Mucosa of descending colon (tissue), 3 donors: ENCODE measurements at regions not wholly inside any gene's neighbourhood (a gene's known extent, or its start where the extent isn't known, plus 50 kb on each side); places are given as distances from the start of the nearest gene placed in this dataset.

Experiments used
- ATAC-seq: fragments of 200-7000 bp; cut with Tn5 transposase; one replicate; pipeline ENCODE4 v1.9.1; 2020; ENCODE audit warnings: mild to moderate bottlenecking, moderate library complexity
- DNase-seq, 3 donors: peaks; one replicate each; pipeline ENCODE4 v3.0.0-alpha.2; 2020
- H3K36me3 ChIP-seq: fragments of 200-600 bp; one replicate; pipeline ENCODE4 v1.8.0; 2021; ENCODE audit warnings: low read depth, mild to moderate bottlenecking
- H3K4me1 ChIP-seq: fragments of 200-600 bp; one replicate; pipeline ENCODE4 v1.8.0; 2021; ENCODE audit warnings: low read depth, mild to moderate bottlenecking
- H3K4me3 ChIP-seq: fragments of 200-600 bp; one replicate; pipeline ENCODE4 v1.8.0; 2021; ENCODE audit warnings: mild to moderate bottlenecking
- H3K9me3 ChIP-seq: fragments of 200-600 bp; one replicate; pipeline ENCODE4 v1.8.0; 2021; ENCODE audit warnings: mild to moderate bottlenecking
- intact Hi-C, 2 donors: fragments of 100-400 bp; cut with DNase I in 1 of 2; cut with micrococcal nuclease in 1 of 2; formaldehyde crosslinking; loops; one replicate each; pipeline versions ENCODE4 v1.11.0 to v1.11.1; 2022; cut with DNase I, micrococcal nuclease
- TF ChIP-seq, protein P1 (sequence below): fragments of 200-600 bp; IDR thresholded peaks from one replicate; pipeline ENCODE4 v1.8.0; 2022; ENCODE audit warnings: antibody characterized with exemption, mild to moderate bottlenecking
- donor health status: DM: no; HTN: no; CAD: no; lungs with moderate emphysema.
- donor health status: DM: no; HTN: no; CAD: no.
- donor health status: DM: no; HTN: yes; CAD: no.

DNA sequence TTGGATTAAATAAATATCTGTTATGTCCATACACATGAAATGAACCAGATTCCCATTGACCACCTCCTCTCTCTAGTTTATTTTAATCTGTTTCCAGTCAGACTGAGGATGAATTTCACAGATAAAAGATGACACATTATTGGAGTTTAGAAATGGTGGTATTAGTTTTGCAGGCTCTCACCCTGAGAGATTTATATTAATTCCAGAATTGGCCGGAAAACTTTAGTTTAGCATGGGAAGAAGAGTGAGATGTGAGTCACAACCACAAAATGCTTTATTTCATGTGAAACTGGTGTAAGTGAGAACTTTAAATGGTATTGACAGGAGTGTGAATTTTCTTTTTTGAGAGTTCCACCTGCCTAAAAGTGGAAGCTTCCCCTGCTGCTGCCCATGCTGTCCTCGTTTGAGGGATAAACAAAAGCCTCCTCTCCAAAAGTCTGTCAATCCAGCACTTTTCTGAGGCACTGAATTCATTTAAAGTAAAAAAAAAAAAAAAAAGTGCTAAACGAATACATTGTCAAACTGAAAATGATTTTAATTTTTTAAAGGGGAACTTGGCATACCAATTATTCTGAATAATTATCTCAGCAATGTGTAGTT, 65.1 kb upstream of the EPHA3 start:
- no peak for ATAC-seq
- TF ChIP-seq, protein P1, sequence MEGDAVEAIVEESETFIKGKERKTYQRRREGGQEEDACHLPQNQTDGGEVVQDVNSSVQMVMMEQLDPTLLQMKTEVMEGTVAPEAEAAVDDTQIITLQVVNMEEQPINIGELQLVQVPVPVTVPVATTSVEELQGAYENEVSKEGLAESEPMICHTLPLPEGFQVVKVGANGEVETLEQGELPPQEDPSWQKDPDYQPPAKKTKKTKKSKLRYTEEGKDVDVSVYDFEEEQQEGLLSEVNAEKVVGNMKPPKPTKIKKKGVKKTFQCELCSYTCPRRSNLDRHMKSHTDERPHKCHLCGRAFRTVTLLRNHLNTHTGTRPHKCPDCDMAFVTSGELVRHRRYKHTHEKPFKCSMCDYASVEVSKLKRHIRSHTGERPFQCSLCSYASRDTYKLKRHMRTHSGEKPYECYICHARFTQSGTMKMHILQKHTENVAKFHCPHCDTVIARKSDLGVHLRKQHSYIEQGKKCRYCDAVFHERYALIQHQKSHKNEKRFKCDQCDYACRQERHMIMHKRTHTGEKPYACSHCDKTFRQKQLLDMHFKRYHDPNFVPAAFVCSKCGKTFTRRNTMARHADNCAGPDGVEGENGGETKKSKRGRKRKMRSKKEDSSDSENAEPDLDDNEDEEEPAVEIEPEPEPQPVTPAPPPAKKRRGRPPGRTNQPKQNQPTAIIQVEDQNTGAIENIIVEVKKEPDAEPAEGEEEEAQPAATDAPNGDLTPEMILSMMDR = no peak
- Histone ChIP-seq H3K36me3 (no peaks in the 10 kb centered on the region), H3K4me1 (no peaks in the 10 kb centered on the region), H3K9me3 (no peaks in the 10 kb centered on the region), H3K4me3 (no peak overlapping the region)
- no peak for DNase-seq
- intact Hi-C loops = no loop called here

DNA sequence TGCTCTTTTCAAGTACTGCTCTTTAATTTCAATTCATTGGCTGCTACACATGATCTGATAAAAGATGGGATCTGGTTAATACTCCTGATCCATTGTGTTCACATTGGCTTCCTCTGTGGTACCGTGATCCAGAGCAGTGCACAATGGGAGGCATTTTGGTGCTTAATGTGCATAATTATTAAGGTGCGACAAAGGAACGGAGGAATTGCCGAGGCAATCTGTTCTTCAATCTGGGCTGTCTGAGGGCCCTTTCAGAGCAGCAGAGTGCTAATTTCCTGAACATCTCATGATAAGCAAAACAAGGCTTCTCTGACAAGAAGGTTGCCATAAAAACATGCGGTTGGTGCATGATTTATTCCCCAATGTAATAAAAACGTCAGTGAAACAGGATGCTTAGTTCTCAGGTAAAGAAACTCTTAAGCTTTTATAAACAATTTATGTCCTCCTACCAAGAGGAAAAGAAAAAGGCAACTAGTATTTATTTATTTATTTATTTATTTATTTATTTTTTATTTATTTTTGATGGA, 64.0 kb upstream of the EPHA3 start:
- ATAC-seq (no peak), DNase-seq (no peak)
- no peaks in the 10 kb centered on the region for H3K9me3 ChIP-seq
- TF ChIP-seq, protein P1 = no peak
- H3K4me1 ChIP-seq = no peaks in the 10 kb centered on the region
- no peak overlapping the region for H3K4me3 ChIP-seq
- intact Hi-C loops = no loop called here
- no peaks in the 10 kb centered on the region for H3K36me3 ChIP-seq

DNA sequence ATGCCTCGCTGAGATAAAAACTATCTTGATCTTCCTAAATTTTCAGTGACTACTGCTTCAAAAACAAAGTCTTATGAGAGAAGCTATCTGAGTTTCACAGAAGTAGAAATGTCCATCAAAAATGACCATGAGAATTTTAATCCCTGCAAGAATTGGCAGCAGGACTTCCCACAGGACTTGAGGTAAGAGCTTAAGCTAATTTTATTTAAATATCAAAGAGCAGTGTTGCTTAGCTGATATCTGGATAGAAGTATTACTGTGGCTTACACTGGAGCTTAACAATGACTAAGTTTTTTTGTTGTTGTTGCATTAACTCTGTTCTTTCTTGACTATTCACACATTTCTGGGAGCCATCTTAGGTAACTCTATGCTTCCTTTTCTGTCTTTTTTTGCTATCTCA, 60.8 kb upstream of the EPHA3 start:
- ATAC-seq (no peak), DNase-seq (no peak)
- no peak overlapping the region for H3K4me3 ChIP-seq
- no peaks in the 10 kb centered on the region for H3K36me3 ChIP-seq
- H3K4me1 ChIP-seq = no peaks in the 10 kb centered on the region
- H3K9me3 ChIP-seq = no peaks in the 10 kb centered on the region
- intact Hi-C loops = no loop called here
- TF ChIP-seq, protein P1 = no peak

DNA sequence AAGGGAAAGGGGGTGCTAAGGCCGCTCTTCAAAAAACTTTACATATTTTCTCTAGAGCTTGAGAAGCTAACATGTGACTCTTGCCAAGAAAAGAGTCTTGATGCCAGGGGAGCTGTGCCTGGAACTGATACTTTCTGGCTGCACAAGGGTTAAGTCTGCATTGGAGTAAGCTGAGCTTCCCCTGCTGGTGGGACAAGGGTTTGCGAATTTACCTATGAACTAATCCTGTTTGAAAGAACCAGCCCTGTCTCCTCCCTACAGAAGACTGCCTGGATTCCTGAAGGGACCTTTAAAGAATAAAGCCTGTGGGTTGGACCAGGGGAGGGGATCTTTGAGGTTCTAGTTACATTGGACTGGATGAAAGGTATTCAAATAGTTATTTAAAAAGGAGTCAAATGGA, 58.3 kb upstream of the EPHA3 start:
- intact Hi-C loops = no loop called here

DNA sequence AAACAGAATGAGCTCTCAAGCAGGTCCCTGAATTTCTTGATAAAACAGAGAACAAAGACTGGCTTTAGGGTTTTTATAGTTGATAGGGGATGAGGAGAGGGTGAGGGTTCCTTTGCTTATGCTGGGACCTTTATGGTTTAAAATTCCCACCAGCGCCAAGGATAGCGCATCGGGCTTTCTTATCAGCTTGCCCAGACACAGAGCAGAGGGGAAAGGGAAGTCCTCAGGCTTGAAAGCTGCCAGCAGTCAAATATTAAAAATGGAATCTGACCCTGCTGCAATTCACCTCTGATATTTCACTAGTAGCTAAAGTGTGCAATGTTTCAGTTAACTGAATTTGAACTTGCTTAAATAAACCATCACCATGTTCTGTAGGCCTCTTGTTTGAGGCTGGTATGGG, 55.0 kb upstream of the EPHA3 start:
- TF ChIP-seq, protein P1 = no peak
- no peak for ATAC-seq
- DNase-seq = no peak
- H3K4me1 ChIP-seq = no peaks in the 10 kb centered on the region
- H3K36me3 ChIP-seq = no peaks in the 10 kb centered on the region
- no peak overlapping the region for H3K4me3 ChIP-seq
- H3K9me3 ChIP-seq = no peaks in the 10 kb centered on the region
- intact Hi-C loops = no loop called here

More for the DNA sequence above, 58.3 kb upstream of the EPHA3 start:
- TF ChIP-seq, protein P1 = no peak
- no peak for DNase-seq
- no peak for ATAC-seq
- Histone ChIP-seq H3K9me3 (no peaks in the 10 kb centered on the region), H3K4me1 (no peaks in the 10 kb centered on the region), H3K4me3 (no peak overlapping the region), H3K36me3 (no peaks in the 10 kb centered on the region)

DNA sequence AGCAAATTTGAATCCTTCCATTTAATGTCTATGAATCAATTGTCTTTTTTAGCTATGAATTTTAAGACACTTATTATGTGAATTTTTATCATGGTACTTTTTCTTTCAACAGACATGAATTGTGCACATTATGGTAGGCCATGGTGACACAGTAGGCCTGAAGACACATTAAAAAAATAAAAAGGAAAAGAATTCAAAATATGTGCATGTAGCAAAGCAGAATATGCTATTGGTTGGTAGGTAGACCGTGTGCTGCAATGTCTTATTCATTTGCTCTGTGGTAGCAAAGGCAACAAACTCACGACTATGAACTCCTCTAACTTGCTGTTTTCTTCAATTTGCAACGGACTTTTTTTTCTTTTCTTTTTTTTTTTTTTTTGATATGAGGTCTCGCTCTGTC, 50.0 kb upstream of the EPHA3 start:
- H3K4me3 ChIP-seq = no peak overlapping the region
- ATAC-seq (no peak), DNase-seq (no peak)
- TF ChIP-seq, protein P1 = no peak
- no peaks in the 10 kb centered on the region for H3K4me1 ChIP-seq
- intact Hi-C loops = no loop called here
- no peaks in the 10 kb centered on the region for H3K36me3 ChIP-seq
- no peaks in the 10 kb centered on the region for H3K9me3 ChIP-seq
